WI38 (cell line): ENCODE measurements at regions not wholly inside any gene's neighbourhood (a gene's known extent, or its start where the extent isn't known, plus 50 kb on each side); places are given as distances from the start of the nearest gene placed in this dataset.

Source experiments
- H3K4me3 ChIP-seq: 2 replicates; pipeline ENCODE4 v1.5.1; 2011; ENCODE audit warnings: low read depth, mild to moderate bottlenecking, control low read depth, low read length
- CTCF ChIP-seq: IDR thresholded peaks from 2 replicates; pipeline ENCODE4 v1.5.1; 2012; ENCODE audit warnings: low read depth, mild to moderate bottlenecking, control low read depth, low read length

- TF ChIP-seq CTCF, result no peak
Measured at GRCh38 chr3:34408088-34408487, 609.7 kb downstream of the PDCD6IP start.

GRCh38 chr3:34411596-34411995 lies 613.2 kb downstream of the PDCD6IP start:
- TF ChIP-seq CTCF, result no peak
- H3K4me3 ChIP-seq, result no peak overlapping the region

More at GRCh38 chr3:34408088-34408487, 609.7 kb downstream of the PDCD6IP start:
- H3K4me3 ChIP-seq, result no peak overlapping the region

GRCh38 chr3:34419801-34420200 lies 621.4 kb downstream of the PDCD6IP start:
- TF ChIP-seq CTCF, result no peak
- H3K4me3 ChIP-seq, result no peak overlapping the region

GRCh38 chr3:34421762-34422161 lies 623.3 kb downstream of the PDCD6IP start:
- TF ChIP-seq CTCF, result no peak
- H3K4me3 ChIP-seq, result no peak overlapping the region

DNA sequence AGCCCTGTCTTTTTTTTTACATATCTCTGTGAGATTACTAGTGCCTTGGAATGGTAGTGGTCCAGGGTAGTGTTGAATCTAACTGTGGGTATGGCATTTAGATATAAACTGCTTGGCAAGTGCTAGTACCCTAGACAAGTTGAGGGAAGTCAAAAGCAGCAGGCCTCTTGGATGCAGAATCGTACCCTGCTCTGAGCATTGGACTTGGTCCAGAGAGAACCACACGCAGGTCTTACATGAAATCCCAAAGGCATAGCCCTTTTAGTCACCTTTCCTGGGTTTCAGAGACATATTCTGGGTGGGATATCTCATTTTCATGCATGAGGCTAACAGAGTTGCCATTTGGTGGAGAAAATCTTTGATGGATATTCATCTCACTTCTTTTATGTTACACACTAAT lies 641.4 kb downstream of the PDCD6IP start:
- H3K4me3 ChIP-seq, result no peak overlapping the region
- no peak for TF ChIP-seq CTCF

DNA sequence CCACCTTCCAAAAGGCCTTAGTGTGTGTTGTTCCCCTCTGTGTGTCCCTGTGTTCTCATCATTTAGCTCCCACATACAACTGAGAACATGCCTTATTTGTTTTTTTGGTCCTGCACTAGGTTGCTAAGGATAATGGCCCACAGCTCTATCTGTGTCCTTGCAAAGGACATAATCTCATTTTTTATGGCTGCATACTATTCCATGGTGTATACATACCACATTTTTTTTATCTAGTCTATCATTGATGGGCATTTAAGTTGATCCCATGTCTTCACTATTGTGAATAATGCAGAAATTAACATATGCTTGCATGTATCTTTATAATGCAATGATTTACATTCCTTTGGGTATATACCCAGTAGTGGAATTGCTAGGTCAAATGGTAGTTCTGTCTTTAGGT lies 645.7 kb downstream of the PDCD6IP start:
- no peak for TF ChIP-seq CTCF
- no peak overlapping the region for H3K4me3 ChIP-seq

- no peak for TF ChIP-seq CTCF
- H3K4me3 ChIP-seq, result no peak overlapping the region
Measured at GRCh38 chr3:34449305-34449704, 650.9 kb downstream of the PDCD6IP start.

- TF ChIP-seq CTCF, result no peak
- H3K4me3 ChIP-seq, result no peak overlapping the region
Measured at GRCh38 chr3:34463414-34463813, 665.0 kb downstream of the PDCD6IP start.
